Uterus (tissue), 3 donors: ENCODE measurements at regions not wholly inside any gene's neighbourhood (a gene's known extent, or its start where the extent isn't known, plus 50 kb on each side); places are given as distances from the start of the nearest gene placed in this dataset.

ENCODE experiments used
- DNase-seq, 2 donors: peaks; one replicate each; pipeline ENCODE4 v3.0.0-alpha.2; 2019 to 2020
- H3K27ac ChIP-seq, 2 donors: fragments of 200-600 bp; sonication (generic); 1 replicate in 1 of 2; 2 replicates in 1 of 2; pipeline ENCODE4 v1.5.1; 2016 to 2018
- H3K27me3 ChIP-seq, 2 donors: fragments of 200-600 bp; sonication (generic); one replicate each; pipeline ENCODE4 v1.5.1; 2018 to 2019; ENCODE audit warnings: control low read depth in 1 of 2
- H3K36me3 ChIP-seq, 2 donors: fragments of 200-600 bp; sonication (generic); one replicate each; pipeline ENCODE4 v1.5.1; 2019; ENCODE audit warnings: control low read depth in 1 of 2
- H3K4me1 ChIP-seq, 2 donors: fragments of 200-600 bp; sonication (generic); one replicate each; pipeline ENCODE4 v1.5.1; 2018 to 2019; ENCODE audit warnings: control low read depth in 1 of 2
- H3K4me3 ChIP-seq, 2 donors: fragments of 200-600 bp; sonication (generic); 1 replicate in 1 of 2; 2 replicates in 1 of 2; pipeline ENCODE4 v1.5.1; 2018 to 2019; ENCODE audit warnings: mild to moderate bottlenecking in 1 of 2
- H3K9me3 ChIP-seq, 2 donors: fragments of 200-600 bp; sonication (generic); one replicate each; pipeline ENCODE4 v1.5.1; 2019; ENCODE audit warnings: control low read depth in 1 of 2
- POLR2A ChIP-seq, 2 donors: fragments of 450-650 bp; IDR thresholded peaks; one replicate each; pipeline ENCODE4 v1.6.1; 2016; ENCODE audit warnings: antibody characterized with exemption in 2 of 2, mild to moderate bottlenecking in 1 of 2, moderate library complexity in 1 of 2
- intact Hi-C: fragments of 100-400 bp; cut with DNase I; formaldehyde crosslinking; loops from one replicate; pipeline ENCODE4 v1.15.1; 2023; ENCODE audit warnings: low total_unique reads
- TF ChIP-seq, protein P1 (sequence below), 4 experiments: fragments of 200-600 bp in 2 of 4; fragments of 450-650 bp in 2 of 4; sonication (generic) in 2 of 4; IDR thresholded peaks; one replicate each; pipeline ENCODE4 v1.5.1; 2016 to 2019; ENCODE audit warnings: antibody characterized with exemption in 4 of 4, mild to moderate bottlenecking in 2 of 4, moderate library complexity in 1 of 4
- donor health status: DM: yes; HTN: yes; CAD: no.

DNA sequence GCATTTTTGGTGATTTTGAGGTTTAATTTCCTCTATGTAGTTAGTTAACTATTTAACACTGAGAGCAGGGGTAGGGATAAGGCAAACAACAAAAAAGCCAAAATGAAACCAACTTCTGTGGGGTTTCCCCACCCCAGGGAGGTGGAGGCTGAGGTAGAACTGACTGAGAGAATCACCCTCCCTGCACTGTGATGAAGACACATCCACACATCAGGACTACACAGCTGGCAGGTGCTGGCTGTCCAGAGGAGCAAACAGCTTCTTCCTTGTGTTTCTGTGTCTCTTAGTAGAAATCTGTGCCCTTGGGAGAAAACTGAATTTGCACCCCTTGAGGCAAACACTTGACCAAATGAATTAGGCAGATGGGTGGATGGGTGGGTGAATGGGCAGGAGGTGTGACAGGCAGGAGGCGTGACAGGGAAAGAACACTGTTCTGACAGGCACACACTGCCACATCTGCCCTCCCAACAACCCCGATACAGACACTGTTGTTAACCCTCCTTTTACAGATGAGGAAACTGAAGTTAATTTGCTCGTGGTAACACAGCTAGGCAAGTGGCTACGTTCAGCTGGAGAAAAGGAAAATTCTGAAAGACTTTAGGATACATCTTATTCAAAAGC is 62.9 kb upstream of the AMZ2 start:
- intact Hi-C loops: no loop called here
- Histone ChIP-seq H3K27me3 (no peaks in the 10 kb centered on the region), H3K4me3 (no peak overlapping the region), H3K4me1 (no peaks in the 10 kb centered on the region), H3K9me3 (no peaks in the 10 kb centered on the region), H3K27ac (no peak overlapping the region), H3K36me3 (no peaks in the 10 kb centered on the region)
- TF ChIP-seq, protein P1, sequence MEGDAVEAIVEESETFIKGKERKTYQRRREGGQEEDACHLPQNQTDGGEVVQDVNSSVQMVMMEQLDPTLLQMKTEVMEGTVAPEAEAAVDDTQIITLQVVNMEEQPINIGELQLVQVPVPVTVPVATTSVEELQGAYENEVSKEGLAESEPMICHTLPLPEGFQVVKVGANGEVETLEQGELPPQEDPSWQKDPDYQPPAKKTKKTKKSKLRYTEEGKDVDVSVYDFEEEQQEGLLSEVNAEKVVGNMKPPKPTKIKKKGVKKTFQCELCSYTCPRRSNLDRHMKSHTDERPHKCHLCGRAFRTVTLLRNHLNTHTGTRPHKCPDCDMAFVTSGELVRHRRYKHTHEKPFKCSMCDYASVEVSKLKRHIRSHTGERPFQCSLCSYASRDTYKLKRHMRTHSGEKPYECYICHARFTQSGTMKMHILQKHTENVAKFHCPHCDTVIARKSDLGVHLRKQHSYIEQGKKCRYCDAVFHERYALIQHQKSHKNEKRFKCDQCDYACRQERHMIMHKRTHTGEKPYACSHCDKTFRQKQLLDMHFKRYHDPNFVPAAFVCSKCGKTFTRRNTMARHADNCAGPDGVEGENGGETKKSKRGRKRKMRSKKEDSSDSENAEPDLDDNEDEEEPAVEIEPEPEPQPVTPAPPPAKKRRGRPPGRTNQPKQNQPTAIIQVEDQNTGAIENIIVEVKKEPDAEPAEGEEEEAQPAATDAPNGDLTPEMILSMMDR (IDR thresholded peaks at IDR 0.05): no peak
- no peak for DNase-seq

DNA sequence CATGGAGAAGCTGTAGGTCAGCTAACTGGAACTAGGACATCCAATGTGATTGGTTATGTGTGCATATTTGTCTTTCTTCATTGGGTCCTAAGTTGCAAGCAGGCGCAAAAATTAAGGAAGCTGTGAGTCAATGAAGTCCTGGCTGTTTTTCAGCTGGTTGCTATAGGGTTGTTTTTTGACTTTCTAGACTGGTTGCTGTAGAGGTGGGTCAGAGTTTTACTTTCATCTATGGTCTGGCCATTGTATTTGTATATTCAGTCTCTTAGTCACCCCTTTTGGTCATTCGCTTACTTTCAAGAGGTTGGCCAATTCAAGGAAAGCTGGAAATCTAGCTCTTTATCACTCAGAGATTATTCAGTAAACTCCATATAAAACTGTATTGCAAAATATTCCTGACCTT is 62.0 kb upstream of the AMZ2 start:
- intact Hi-C loops: no loop called here
- H3K27me3 ChIP-seq: no peaks in the 10 kb centered on the region
- DNase-seq: no peak
- H3K36me3 ChIP-seq: no peaks in the 10 kb centered on the region
- H3K4me3 ChIP-seq: no peak overlapping the region
- no peak overlapping the region for H3K27ac ChIP-seq
- H3K4me1 ChIP-seq: no peaks in the 10 kb centered on the region
- no peaks in the 10 kb centered on the region for H3K9me3 ChIP-seq
- TF ChIP-seq, protein P1 (IDR thresholded peaks at IDR 0.05): no peak
- TF ChIP-seq POLR2A (IDR thresholded peaks at IDR 0.05): no peak

DNA sequence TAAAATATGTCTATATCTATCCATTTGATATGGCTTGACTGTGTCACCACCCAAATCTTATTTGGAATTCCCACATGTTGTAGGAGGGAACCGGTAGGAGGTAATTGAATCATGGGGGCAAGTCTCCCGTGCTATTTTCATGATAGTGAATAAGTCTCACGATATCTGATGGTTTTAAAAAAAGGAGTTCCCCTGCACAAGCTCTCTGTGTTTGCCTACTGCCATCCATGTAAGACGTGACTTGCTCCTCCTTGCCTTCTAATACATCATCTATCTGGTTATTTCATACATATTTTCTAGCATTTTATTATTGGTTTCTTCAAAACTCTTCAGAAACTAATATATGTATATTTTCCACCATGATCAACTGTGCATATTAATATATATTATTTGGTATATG is 57.3 kb upstream of the AMZ2 start:
- H3K36me3 ChIP-seq: no peaks in the 10 kb centered on the region
- H3K9me3 ChIP-seq: no peaks in the 10 kb centered on the region
- TF ChIP-seq, protein P1 (IDR thresholded peaks at IDR 0.05): no peak
- TF ChIP-seq POLR2A (IDR thresholded peaks at IDR 0.05): no peak
- intact Hi-C loops: no loop called here
- no peaks in the 10 kb centered on the region for H3K27me3 ChIP-seq
- no peak for DNase-seq
- no peak overlapping the region for H3K4me3 ChIP-seq
- H3K4me1 ChIP-seq: no peaks in the 10 kb centered on the region
- H3K27ac ChIP-seq: no peak overlapping the region

DNA sequence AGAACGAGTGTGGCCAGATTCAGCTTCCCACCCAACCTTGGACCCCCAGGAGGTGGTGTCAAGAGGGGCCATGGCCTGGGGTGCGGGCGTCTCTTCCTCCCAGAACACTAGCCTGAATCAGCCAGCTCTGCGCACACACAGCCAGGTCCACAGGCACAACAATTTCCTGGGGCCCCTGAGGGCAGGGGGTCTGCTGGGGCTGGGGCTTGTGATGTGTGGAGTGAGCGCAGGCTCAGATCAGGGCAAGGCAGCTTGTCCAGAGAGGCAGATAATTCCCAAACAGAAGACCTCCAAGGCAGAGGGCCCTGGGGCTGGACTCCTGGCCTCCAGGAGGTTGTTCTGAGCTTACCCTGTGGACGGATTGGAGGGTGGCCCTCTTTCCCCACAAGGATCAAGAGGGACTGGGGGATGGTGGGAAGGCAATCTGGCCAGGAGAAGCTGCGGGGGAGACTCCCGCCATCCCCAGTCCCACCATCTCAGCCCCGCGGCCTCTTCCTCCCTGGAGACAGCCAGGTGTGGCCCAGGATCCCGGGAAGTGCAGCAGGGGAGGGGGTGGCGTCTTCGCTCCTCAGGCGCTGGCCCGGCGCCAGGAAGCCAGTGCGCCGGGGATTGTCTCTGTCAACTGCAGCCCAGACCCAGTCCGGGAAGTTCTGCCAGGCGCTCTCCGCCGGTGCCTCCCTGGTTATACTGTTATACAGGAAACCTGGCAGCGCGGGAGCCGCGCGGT is 52.0 kb upstream of the AMZ2 start:
- Histone ChIP-seq H3K4me3 (peak overlapping the region in 1 of 2 donors; percentile 3), H3K4me1 (peaks cover 0 to 37% of the 10 kb centered on the region in 2 donors), H3K9me3 (no peaks in the 10 kb centered on the region), H3K36me3 (no peaks in the 10 kb centered on the region), H3K27me3 (peaks cover 17 to 19% of the 10 kb centered on the region in 2 donors), H3K27ac (no peak overlapping the region)
- intact Hi-C loops: no loop called here
- DNase-seq: no peak
- TF ChIP-seq, protein P1 (IDR thresholded peaks at IDR 0.05): no peak
- no peak for TF ChIP-seq POLR2A (IDR thresholded peaks at IDR 0.05)

DNA sequence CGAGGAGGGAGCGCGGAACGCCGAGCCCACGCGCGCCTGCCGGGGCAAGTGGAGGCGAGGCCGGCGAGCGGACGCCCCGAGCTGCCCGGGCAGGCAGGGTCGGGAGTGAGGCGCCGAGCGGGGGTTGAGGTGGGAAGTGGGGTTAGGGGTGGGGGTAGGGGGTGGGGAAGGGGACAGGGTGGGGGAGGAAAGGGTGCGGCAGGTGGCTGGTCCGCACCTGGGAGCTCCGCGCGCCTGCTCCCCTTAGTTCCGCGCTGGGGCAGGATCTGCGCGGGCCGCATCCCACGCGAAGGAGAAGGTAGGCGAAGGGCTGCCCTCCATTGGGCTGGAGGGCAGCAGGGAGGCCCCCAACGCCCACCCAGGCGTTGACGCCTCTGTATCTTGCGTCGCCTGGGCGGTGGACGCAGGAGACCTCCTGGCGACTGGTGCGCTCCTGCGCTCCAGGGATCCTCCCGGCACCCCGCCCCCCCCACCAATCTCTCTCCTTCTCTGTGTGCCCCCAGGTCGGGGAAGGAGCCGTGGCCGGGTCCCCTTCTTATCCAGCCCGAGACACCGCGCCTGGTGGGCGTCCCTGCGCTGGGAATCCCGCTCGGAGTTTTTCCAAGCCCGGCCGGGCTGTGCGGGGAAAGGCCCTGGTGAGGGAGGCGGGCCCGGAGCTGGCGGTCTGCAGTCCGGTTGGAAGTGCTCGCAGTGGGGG is 51.3 kb upstream of the AMZ2 start:
- intact Hi-C loops: no loop called here
- no peak for TF ChIP-seq POLR2A (IDR thresholded peaks at IDR 0.05)
- TF ChIP-seq, protein P1 (IDR thresholded peaks at IDR 0.05): no peak
- Histone ChIP-seq H3K4me1 (peaks cover 0 to 37% of the 10 kb centered on the region in 2 donors), H3K4me3 (peak overlapping the region; percentile 0 to 3), H3K27me3 (peaks cover 17 to 19% of the 10 kb centered on the region in 2 donors), H3K9me3 (no peaks in the 10 kb centered on the region), H3K36me3 (no peaks in the 10 kb centered on the region), H3K27ac (no peak overlapping the region)
- no peak for DNase-seq
